MM.1S (cell line): ENCODE measurements at regions not wholly inside any gene's neighbourhood (a gene's known extent, or its start where the extent isn't known, plus 50 kb on each side); places are given as distances from the start of the nearest gene placed in this dataset.

Experiments used
- DNase-seq: peaks from one replicate; pipeline ENCODE4 v3.0.0-alpha.2; 2015
- H2AFZ ChIP-seq: fragments of 300-600 bp; sonication (generic); 2 replicates; pipeline ENCODE4 v1.6.0; 2016; ENCODE audit warnings: antibody characterized with exemption, low read length
- H3F3A ChIP-seq: fragments of 300-600 bp; sonication (generic); 2 replicates; pipeline ENCODE4 v1.6.1; 2016; ENCODE audit warnings: mild to moderate bottlenecking, antibody characterized with exemption, low read length, moderate library complexity, mixed read lengths; ENCODE audit not compliant: insufficient read depth
- H3K27ac ChIP-seq: fragments of 300-600 bp; sonication (generic); 2 replicates; pipeline ENCODE4 v1.5.1; 2016; ENCODE audit warnings: mild to moderate bottlenecking, low read length
- H3K27me3 ChIP-seq: fragments of 300-600 bp; sonication (generic); replicated peaks from 2 replicates; pipeline ENCODE4 v1.6.0; 2016; ENCODE audit warnings: low read length; ENCODE audit not compliant: insufficient read depth
- H3K36me3 ChIP-seq: fragments of 300-600 bp; sonication (generic); replicated peaks from 2 replicates; pipeline ENCODE4 v1.6.1; 2016; ENCODE audit warnings: mild to moderate bottlenecking, low read length, mixed read lengths; ENCODE audit not compliant: insufficient read depth
- H3K4me1 ChIP-seq: fragments of 300-600 bp; sonication (generic); 2 replicates; pipeline ENCODE4 v1.6.1; 2016; ENCODE audit warnings: low read length, mixed read lengths
- H3K4me2 ChIP-seq: fragments of 300-600 bp; sonication (generic); 2 replicates; pipeline ENCODE4 v1.6.0; 2016; ENCODE audit warnings: low read depth, low read length
- H3K4me3 ChIP-seq: fragments of 300-600 bp; sonication (generic); 2 replicates; pipeline ENCODE4 v1.5.1; 2016; ENCODE audit warnings: low read length, mixed read lengths
- H3K79me2 ChIP-seq: fragments of 300-600 bp; sonication (generic); 2 replicates; pipeline ENCODE4 v1.6.1; 2016; ENCODE audit warnings: mixed run types, low read length, mixed read lengths
- H3K9ac ChIP-seq: fragments of 300-600 bp; sonication (generic); 2 replicates; pipeline ENCODE4 v1.6.1; 2016; ENCODE audit warnings: low read length, mixed read lengths
- H3K9me2 ChIP-seq: fragments of 300-600 bp; sonication (generic); replicated peaks from 2 replicates; pipeline ENCODE4 v1.6.1; 2016; ENCODE audit warnings: mild to moderate bottlenecking, low read length, mixed read lengths; ENCODE audit not compliant: insufficient read depth
- H3K9me3 ChIP-seq: fragments of 300-600 bp; sonication (generic); replicated peaks from 2 replicates; pipeline ENCODE4 v1.6.1; 2016; ENCODE audit warnings: mild to moderate bottlenecking, low read length, mixed read lengths; ENCODE audit not compliant: insufficient read depth
- H4K20me1 ChIP-seq: fragments of 300-600 bp; sonication (generic); 2 replicates; pipeline ENCODE4 v1.6.1; 2016; ENCODE audit warnings: mild to moderate bottlenecking, low read length, moderate library complexity, mixed read lengths; ENCODE audit not compliant: insufficient read depth
- CTCF ChIP-seq: fragments of 300-600 bp; sonication (generic); IDR thresholded peaks from 2 replicates; pipeline ENCODE4 v1.5.1; 2016; ENCODE audit warnings: antibody characterized with exemption, low read length, mixed read lengths
- EZH2 ChIP-seq: fragments of 300-600 bp; sonication (generic); optimal IDR thresholded peaks from 2 replicates; pipeline ENCODE3; 2017; ENCODE audit warnings: low read depth, mild to moderate bottlenecking, antibody characterized with exemption, low read length, mixed read lengths
- EZH2phosphoT487 ChIP-seq: fragments of 300-600 bp; sonication (generic); IDR thresholded peaks from 2 replicates; pipeline ENCODE4 v1.6.1; 2018; ENCODE audit warnings: antibody characterized with exemption, low read length

- Histone ChIP-seq H3K4me2 (no peak overlapping the region), H3K79me2 (no peaks in the 10 kb centered on the region), H3K4me1 (no peaks in the 10 kb centered on the region), H3F3A (no peaks in the 10 kb centered on the region), H3K27me3 (no peaks in the 10 kb centered on the region), H3K9ac (no peak overlapping the region), H3K4me3 (no peak overlapping the region), H3K9me2 (no peaks in the 10 kb centered on the region), H3K27ac (no peak overlapping the region), H3K9me3 (no peaks in the 10 kb centered on the region), H3K36me3 (no peaks in the 10 kb centered on the region), H2AFZ (no peak overlapping the region), H4K20me1 (no peaks in the 10 kb centered on the region)
- no peak for TF ChIP-seq EZH2
- TF ChIP-seq CTCF: no peak
- TF ChIP-seq EZH2phosphoT487: no peak
- DNase-seq: no peak
Observed at GRCh38 chr9:108193026-108193710, 662.6 kb downstream of the ACTL7B start.

DNA sequence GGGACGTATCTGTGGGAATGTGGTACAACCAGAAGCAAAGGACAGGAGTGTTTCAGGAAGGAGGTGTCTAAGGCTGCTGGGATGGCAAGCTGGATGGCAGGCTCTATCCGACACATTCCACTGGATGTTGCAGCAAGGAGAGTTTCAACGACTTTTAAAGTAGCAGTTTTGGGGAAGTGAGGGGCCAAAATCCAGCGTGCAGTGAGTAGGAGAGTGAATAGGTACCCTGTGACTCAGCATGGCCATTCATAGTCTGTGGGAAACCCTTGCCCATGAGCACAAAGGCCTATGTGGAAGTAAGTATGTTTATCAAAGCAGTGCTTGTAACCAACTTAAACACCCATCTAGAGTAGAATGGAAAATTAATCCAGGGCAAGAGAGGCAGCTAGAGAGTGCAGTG, 664.7 kb downstream of the ACTL7B start:
- no peaks in the 10 kb centered on the region for H3F3A ChIP-seq
- H3K9ac ChIP-seq: no peak overlapping the region
- H4K20me1 ChIP-seq: no peaks in the 10 kb centered on the region
- no peak overlapping the region for H3K4me3 ChIP-seq
- DNase-seq: no peak
- no peaks in the 10 kb centered on the region for H3K9me2 ChIP-seq
- no peak overlapping the region for H2AFZ ChIP-seq
- no peaks in the 10 kb centered on the region for H3K4me1 ChIP-seq
- TF ChIP-seq EZH2: no peak
- no peak for TF ChIP-seq CTCF
- H3K79me2 ChIP-seq: no peaks in the 10 kb centered on the region
- no peaks in the 10 kb centered on the region for H3K9me3 ChIP-seq
- H3K36me3 ChIP-seq: no peaks in the 10 kb centered on the region
- H3K4me2 ChIP-seq: no peak overlapping the region
- no peak overlapping the region for H3K27ac ChIP-seq
- H3K27me3 ChIP-seq: no peaks in the 10 kb centered on the region

DNA sequence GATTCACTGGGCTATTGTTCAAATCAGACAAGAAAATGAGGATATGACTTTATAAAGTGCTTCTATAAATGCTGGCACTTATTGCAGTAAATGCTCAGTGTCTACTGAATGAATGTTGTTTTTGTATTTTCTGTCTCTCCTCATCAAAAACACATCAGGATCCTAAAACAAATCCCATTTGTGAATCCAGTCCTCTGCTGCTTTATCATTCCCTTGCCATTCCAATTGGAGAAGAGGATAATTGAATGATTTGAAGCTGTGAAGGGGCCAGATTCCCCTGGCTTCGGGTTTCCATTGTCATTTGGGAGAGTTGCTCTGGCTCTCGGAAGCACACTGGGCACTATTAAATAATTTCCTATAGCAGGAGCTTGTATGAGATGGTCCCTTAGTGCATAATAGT, 666.8 kb downstream of the ACTL7B start:
- no peak overlapping the region for H3K4me2 ChIP-seq
- TF ChIP-seq CTCF (no peak), EZH2 (no peak), EZH2phosphoT487 (no peak)
- no peaks in the 10 kb centered on the region for H4K20me1 ChIP-seq
- H3K36me3 ChIP-seq: no peaks in the 10 kb centered on the region
- H3K9me3 ChIP-seq: no peaks in the 10 kb centered on the region
- no peaks in the 10 kb centered on the region for H3K79me2 ChIP-seq
- no peaks in the 10 kb centered on the region for H3K4me1 ChIP-seq
- no peak overlapping the region for H2AFZ ChIP-seq
- H3K4me3 ChIP-seq: no peak overlapping the region
- H3K27ac ChIP-seq: no peak overlapping the region
- no peaks in the 10 kb centered on the region for H3K27me3 ChIP-seq
- H3F3A ChIP-seq: no peaks in the 10 kb centered on the region
- DNase-seq: no peak
- no peak overlapping the region for H3K9ac ChIP-seq
- H3K9me2 ChIP-seq: no peaks in the 10 kb centered on the region
